GM18909 (cell line): ENCODE measurements at regions not wholly inside any gene's neighbourhood (a gene's known extent, or its start where the extent isn't known, plus 50 kb on each side); places are given as distances from the start of the nearest gene placed in this dataset.

Experiments
- ATAC-seq: cut with Tn5 transposase; IDR thresholded peaks from one replicate; pipeline ENCODE4 v1.9.1; 2021; ENCODE audit warnings: mild to moderate bottlenecking; ENCODE audit not compliant: unreplicated experiment, poor library complexity

DNA sequence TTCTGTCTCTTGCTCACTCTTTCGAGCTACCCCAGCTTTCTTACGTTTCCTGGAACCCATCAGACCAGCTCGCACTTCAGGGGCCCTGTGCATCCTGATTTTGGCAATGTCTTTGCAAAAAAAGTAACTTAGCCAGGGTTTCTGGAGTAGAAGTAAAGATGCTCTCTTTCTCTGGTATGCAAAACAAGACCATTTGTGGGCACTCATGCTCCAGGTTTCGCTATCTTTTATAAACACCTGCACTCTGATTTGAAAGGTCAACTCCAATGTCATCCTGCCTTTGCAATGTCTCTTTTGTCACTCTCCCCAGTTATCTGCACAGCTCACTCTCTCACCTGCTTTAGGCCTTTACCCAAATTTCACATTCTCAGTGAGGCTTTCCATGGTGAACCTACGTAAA is 869.1 kb downstream of the QKI start:
- ATAC-seq = no peak

GRCh38 chr6:164276211-164276610 is 861.7 kb downstream of the QKI start:
- ATAC-seq = no peak

DNA sequence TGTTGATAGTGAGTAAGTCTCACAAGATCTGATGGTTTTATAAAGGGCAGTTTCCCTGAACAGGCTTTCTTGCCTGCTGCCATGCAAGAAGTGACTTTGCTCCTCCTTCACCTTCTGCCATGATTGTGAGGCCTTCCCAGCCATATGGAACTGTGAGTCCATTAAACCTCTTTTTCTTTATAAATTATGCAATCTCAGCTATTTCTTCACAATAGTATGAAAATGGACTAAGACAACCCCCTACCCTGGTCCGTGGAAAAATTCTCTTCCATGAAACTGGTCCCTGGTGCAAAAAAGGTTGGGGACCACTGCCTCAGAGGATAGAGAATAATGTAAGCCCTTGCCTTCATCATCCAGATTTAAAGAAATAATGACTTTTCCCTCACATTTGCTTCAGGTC is 861.3 kb downstream of the QKI start:
- no peak for ATAC-seq

DNA sequence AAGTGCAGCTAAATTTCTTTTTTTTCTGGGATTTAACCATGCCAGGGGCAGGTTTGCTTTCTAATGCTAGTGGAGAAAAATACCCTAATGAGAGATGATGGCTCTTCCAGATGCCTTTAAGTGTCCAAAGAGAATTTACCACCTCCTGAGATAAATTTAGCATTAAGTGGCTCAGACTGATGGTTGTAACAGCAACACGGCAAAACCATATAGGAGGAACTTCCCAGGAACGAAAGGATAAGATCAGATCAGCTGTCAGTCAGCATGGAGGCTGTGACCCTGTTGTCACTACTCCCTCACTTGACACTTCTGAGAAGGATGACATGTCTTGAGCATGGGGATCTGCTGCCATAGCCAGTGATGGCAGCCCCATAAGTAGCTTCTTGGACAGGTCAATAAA is 860.0 kb downstream of the QKI start:
- no peak for ATAC-seq

DNA sequence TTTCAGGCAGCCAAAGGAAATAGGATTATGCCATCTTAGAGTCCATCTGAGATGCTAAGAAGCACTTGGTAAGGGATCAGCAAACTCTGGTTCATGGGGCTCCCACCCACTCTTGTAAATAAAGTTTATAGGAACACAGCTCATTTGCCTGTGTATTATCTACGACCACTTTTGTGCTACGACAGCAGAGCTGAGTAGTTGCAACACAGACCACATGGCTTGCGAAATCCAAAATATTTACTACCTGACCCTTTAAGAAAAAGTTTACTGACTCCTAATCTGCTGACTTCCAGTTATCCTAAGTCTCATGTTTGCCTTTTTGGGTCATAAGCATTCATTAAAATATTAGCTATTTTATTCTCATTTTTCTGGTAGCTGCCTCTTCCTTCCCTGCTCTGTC is 859.0 kb downstream of the QKI start:
- no peak for ATAC-seq

DNA sequence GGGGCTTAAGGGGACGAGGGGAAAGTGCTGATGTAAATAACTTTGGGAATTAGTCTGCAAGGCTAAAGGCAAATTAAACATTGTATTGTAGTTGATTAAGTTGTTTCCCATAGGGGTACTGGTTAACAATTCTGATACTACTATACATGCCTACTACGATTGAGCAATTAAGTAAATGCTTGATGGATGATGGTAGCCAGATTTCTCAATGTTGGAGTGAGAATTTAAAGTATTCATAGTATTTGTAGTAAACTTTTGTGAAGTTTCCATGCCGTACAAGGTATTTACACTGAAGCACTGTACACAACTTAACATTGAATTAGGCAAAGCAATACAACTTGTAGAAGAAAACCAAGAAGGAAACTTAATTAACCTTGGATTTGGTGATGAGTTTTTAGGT is 852.3 kb downstream of the QKI start:
- no peak for ATAC-seq

- no peak for ATAC-seq
Measured at GRCh38 chr6:164262348-164262747, 847.8 kb downstream of the QKI start.

DNA sequence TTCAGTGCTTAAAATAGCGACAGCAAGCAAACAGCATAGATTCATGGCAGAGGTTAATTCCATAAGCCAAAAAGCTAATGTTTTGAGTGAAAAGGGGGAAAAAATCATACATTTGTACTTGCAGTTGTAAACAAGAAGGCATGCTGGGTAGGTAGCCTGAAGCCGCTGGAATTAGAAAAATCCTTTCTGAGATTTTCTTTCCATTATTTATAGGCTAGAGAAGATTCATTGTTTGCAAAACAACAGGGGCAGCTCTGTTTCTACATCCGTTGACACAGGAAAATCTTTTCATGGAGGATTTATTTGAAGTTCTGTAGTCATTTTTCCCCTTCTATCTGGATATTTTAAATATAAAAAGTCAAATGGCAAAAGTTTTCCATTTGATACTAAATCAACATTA is 843.9 kb downstream of the QKI start:
- ATAC-seq = no peak

GRCh38 chr6:164252948-164253347 is 838.4 kb downstream of the QKI start:
- ATAC-seq = no peak

GRCh38 chr6:164252291-164252690 is 837.8 kb downstream of the QKI start:
- no peak for ATAC-seq

DNA sequence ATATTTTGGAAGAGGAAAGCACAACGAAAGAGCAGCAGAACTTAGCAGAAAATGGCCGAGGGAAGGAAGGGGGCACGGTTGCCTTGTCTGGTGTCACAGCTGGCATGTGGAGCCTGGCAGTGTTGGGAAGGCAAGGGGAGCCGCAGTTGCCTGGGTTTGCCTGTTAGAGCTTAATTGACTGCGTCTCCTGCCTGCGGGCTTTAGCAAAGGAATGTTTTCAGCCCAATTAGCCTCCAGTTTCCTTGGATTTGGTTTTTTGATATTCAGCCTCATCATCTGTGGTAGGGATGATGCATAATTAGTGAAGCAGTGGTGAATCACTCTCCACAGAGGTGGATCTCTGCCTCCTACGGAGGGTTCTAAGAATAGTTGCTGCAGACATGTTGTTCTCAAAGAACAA is 832.6 kb downstream of the QKI start:
- ATAC-seq = no peak

DNA sequence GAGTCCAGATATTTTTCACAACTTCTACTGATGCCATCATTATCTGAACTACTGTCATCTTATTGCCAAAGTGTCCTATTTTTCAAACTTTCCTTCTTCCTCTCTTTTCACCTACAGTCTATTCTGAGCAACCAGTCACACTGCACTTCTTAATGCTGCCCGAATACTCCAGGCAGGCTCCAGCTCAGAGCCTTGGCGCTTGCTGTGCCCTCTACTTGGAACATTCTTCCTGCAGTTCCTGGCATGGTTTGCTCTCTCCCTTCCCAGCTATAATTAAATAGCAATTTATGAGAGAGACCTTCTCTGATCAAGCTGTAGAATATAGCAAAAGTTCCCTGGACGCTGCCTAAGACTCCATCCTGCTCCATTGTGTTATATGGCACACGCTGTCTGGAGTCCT is 831.6 kb downstream of the QKI start:
- no peak for ATAC-seq

DNA sequence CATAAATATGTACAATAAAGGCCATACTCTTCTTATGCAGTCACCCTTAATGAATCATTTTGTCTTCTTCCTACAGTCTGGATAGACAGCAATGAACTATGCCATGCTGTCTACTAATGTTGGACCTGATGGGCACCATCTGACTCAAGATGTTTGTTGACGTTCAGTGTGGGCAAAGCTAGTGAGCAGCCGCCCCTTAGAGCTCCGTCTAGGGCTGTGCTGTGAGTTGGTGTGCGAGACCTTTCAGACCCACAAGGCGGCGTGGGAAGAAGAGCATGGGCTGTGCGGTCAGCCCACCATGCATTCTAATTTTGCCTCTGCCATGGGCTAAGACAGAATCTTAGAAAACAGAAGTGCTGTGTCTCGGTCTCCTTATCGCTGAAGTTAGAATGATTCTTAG is 829.4 kb downstream of the QKI start:
- ATAC-seq = no peak

- no peak for ATAC-seq
Measured at GRCh38 chr6:164243012-164243610, 828.6 kb downstream of the QKI start.

- ATAC-seq = no peak
Measured at GRCh38 chr6:164230804-164231203, 816.3 kb downstream of the QKI start.

DNA sequence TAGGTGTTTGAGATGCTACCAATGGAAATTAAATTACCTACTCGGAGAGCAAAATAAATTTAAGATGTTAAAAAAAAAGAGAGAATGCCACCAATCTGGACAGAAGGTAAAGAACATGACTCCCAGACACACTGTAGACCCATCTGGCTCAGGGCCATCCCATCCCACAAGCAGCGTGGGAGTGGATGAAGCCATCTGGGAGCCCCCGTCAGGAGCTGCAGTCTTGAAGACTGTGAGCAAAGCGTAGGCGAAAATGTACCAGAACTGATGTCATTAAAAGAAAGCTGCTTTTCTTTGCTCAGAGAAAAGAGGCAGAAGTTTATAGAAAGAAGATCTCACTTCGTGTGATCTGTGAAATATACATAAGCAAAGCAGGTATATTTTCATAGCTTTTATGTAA is 815.7 kb downstream of the QKI start:
- no peak for ATAC-seq

- no peak for ATAC-seq
Measured at GRCh38 chr6:164229716-164230115, 815.2 kb downstream of the QKI start.

DNA sequence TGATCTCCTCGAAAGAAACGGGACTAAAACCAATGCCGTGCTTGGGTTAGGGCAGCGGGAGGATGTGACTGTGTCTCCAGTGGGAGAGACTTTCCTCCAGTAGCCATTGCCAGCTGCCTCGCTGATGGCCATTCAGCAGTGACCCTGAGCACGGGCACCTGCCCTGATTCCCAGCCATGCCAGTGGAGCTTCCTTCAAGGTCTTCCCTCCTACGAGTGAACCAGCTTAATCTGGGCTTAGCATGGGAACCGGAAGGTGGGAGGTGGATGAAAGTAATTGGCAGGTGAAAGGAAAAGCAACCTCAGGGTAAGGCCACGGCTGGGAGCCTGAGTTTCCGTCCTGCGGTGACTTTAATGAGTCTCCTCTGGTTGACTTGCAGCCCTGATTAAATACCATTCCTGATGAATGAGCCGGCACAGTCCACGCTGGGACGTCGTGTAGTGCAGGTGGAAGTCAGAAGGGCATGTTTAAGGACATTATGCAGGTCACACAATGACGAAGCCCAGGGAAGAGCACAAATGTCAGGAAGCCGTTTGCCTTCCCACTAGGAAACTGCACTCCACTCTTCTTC is 813.5 kb downstream of the QKI start:
- ATAC-seq = no peak

DNA sequence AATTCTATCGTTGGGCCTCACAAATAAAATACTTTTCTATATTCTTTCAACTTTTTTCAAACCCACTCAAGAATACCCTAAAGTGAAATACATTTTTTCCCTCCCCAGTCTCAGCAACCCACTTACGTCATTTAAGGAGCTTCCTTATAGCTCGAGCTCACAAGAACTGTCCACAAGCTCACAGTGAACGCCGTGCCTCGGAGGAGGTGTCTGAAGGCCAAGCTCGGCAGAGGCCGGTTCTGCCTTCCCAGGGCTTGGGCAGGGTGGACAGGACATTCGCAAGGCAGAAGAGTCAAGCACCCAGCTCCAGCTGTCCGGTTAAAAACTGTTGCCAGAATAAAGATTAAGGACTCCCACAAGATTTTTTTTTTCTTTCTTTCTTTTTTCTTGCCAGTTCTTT is 802.3 kb downstream of the QKI start:
- no peak for ATAC-seq

- no peak for ATAC-seq
Measured at GRCh38 chr6:164216368-164216767, 801.9 kb downstream of the QKI start.

GRCh38 chr6:164214066-164214465 is 799.5 kb downstream of the QKI start:
- ATAC-seq = no peak

DNA sequence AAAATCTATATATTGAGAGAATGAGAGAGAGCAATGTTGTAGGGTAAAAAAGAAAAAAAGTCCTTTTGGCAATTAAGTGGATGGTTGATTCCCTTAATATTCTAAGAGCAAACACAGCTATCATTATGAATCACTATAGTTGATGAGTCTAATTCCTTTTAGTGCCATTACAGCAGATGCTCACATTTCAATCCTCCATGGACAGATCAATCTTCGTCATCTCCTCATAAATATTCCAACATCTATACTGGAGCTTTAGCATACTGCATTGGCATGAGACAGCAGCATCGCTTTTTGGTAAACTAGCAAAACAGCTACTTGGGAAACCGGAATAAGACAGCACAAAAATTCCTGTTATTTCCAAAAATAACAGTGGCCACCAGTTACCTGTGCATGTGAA is 796.7 kb downstream of the QKI start:
- ATAC-seq = no peak

- ATAC-seq = no peak
Measured at GRCh38 chr6:164210783-164211182, 796.3 kb downstream of the QKI start.
